Heart left ventricle (tissue), 13 donors: ENCODE measurements at regions not wholly inside any gene's neighbourhood (a gene's known extent, or its start where the extent isn't known, plus 50 kb on each side); places are given as distances from the start of the nearest gene placed in this dataset.

Experiments used
- CTCF ChIP-seq, 12 donors: fragments of 200-600 bp; sonication (generic) in 4 of 12; IDR thresholded peaks; one replicate each; pipeline versions ENCODE4 v1.5.0 to v1.8.0; 2018 to 2022; ENCODE audit warnings: antibody characterized with exemption in 12 of 12, mild to moderate bottlenecking in 5 of 12
- POLR2A ChIP-seq, 2 donors: fragments of 450-650 bp; IDR thresholded peaks; one replicate each; pipeline ENCODE4 v1.6.1; 2017; ENCODE audit warnings: antibody characterized with exemption in 2 of 2, mild to moderate bottlenecking in 2 of 2, moderate library complexity in 2 of 2
- donor health status: ischemic (EF 13 %, LVEDD 7.1; RV severe dilation, severe dysfunction).
- donor health status: DM: no; HTN: yes; CAD: no.
- donor health status: DM: no; HTN: no; CAD: no.
- donor health status: ischemic (EF 25% LVEDD 6.9; RV normal size, moderate dysfunction).
- donor health status: ischemic (EF 25% LVEDD 5.7; RV mildly dilated, moderate dysfunction).
- donor health status: ischemic (EF 35%, LVEDD 5.7; RV mildly dilated, moderate dysfunction).
- donor health status: nonischemic (EF 11% LVEDD 7.7; RV severe dilation, severe dysfunction).
- donor health status: DM: yes; HTN: yes; CAD: no.
- donor health status: PGD.
- donor health status: ischemic (EF 29% LVEDD 5.4; RV normal size, mild dysfunction).
- donor health status: nonischemic (EF 23%, LVEDD 6.1; RV moderate dilation, normal function).

- TF ChIP-seq CTCF (IDR thresholded peaks at IDR 0.05) = no peak
- TF ChIP-seq POLR2A (IDR thresholded peaks at IDR 0.05) = no peak
Observed at GRCh38 chr5:158610051-158610415, 489.7 kb downstream of the EBF1 start.
